ENCODE measurements at regions not wholly inside any gene's neighbourhood (a gene's known extent, or its start where the extent isn't known, plus 50 kb on each side); places are given as distances from the start of the nearest gene placed in this dataset.

GRCh38 chr18:76544511-76545345 is 49.7 kb upstream of the ZNF516 start:
- TF ChIP-seq, protein P1, sequence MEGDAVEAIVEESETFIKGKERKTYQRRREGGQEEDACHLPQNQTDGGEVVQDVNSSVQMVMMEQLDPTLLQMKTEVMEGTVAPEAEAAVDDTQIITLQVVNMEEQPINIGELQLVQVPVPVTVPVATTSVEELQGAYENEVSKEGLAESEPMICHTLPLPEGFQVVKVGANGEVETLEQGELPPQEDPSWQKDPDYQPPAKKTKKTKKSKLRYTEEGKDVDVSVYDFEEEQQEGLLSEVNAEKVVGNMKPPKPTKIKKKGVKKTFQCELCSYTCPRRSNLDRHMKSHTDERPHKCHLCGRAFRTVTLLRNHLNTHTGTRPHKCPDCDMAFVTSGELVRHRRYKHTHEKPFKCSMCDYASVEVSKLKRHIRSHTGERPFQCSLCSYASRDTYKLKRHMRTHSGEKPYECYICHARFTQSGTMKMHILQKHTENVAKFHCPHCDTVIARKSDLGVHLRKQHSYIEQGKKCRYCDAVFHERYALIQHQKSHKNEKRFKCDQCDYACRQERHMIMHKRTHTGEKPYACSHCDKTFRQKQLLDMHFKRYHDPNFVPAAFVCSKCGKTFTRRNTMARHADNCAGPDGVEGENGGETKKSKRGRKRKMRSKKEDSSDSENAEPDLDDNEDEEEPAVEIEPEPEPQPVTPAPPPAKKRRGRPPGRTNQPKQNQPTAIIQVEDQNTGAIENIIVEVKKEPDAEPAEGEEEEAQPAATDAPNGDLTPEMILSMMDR (IDR thresholded peaks at IDR 0.05), result no peak
- no peak for TF ChIP-seq POLR2A (IDR thresholded peaks at IDR 0.05)

Data from adrenal gland (tissue), 5 donors.